IMR-90 (cell line): ENCODE measurements at regions not wholly inside any gene's neighbourhood (a gene's known extent, or its start where the extent isn't known, plus 50 kb on each side); places are given as distances from the start of the nearest gene placed in this dataset.

Experiments used
- BHLHE40 ChIP-seq: fragments of 150-350 bp; IDR thresholded peaks from 2 replicates; pipeline ENCODE4 v1.6.1; 2016; ENCODE audit warnings: mild to moderate bottlenecking, low read depth, low read length
- CEBPB ChIP-seq: IDR thresholded peaks from 2 replicates; pipeline ENCODE4 v1.6.1; 2012; ENCODE audit warnings: low read depth, low read length, improper control_type of control experiment
- CHD1 ChIP-seq: IDR thresholded peaks from 2 replicates; pipeline ENCODE4 v1.6.1; 2012; ENCODE audit warnings: low read depth, low read length, improper control_type of control experiment
- CTCF ChIP-seq: conservative IDR thresholded peaks from 2 replicates; pipeline ENCODE4 v1.5.1; 2012; ENCODE audit warnings: mild to moderate bottlenecking, low read depth, low read length, improper control_type of control experiment
- FOS ChIP-seq: fragments of 150-350 bp; IDR thresholded peaks from 2 replicates; pipeline ENCODE4 v1.6.1; 2016; ENCODE audit warnings: low read depth, low read length
- MXI1 ChIP-seq: IDR thresholded peaks from 2 replicates; pipeline ENCODE4 v1.6.1; 2012; ENCODE audit warnings: low read depth, mild to moderate bottlenecking, low read length, moderate library complexity, borderline replicate concordance
- POLR2A ChIP-seq: IDR thresholded peaks from 2 replicates; pipeline ENCODE4 v1.6.1; 2012; ENCODE audit warnings: mild to moderate bottlenecking, low read depth, low read length
- SMC3 ChIP-seq: fragments of 150-350 bp; IDR thresholded peaks from 2 replicates; pipeline ENCODE4 v1.6.1; 2016; ENCODE audit warnings: low read depth, mild to moderate bottlenecking, antibody characterized with exemption, low read length, moderate library complexity

- TF ChIP-seq POLR2A (no peak), CTCF (no peak), BHLHE40 (no peak), MXI1 (no peak), SMC3 (no peak), FOS (no peak), CHD1 (no peak), CEBPB (no peak)
Measured at GRCh38 chr1:199756066-199756465, 271.4 kb upstream of the NR5A2 start.
